ENCODE measurements at regions not wholly inside any gene's neighbourhood (a gene's known extent, or its start where the extent isn't known, plus 50 kb on each side); places are given as distances from the start of the nearest gene placed in this dataset.

- no peak for DNase-seq
- Histone ChIP-seq H3K27ac (no peak overlapping the region), H3K27me3 (no peaks in the 10 kb centered on the region), H3K4me3 (no peak overlapping the region), H3K36me3 (replicated peaks in 1 of 2) (no peaks in the 10 kb centered on the region), H3K4me1 (replicated peaks in 1 of 2) (no peaks in the 10 kb centered on the region), H3K9me3 (replicated peaks in 1 of 3) (no peaks in the 10 kb centered on the region)
- 69 to 85% (median 79%) methylated on average over 7 of the region's 7 CpGs for whole genome bisulfite sequencing, 4 donors
- TF ChIP-seq, protein P1, sequence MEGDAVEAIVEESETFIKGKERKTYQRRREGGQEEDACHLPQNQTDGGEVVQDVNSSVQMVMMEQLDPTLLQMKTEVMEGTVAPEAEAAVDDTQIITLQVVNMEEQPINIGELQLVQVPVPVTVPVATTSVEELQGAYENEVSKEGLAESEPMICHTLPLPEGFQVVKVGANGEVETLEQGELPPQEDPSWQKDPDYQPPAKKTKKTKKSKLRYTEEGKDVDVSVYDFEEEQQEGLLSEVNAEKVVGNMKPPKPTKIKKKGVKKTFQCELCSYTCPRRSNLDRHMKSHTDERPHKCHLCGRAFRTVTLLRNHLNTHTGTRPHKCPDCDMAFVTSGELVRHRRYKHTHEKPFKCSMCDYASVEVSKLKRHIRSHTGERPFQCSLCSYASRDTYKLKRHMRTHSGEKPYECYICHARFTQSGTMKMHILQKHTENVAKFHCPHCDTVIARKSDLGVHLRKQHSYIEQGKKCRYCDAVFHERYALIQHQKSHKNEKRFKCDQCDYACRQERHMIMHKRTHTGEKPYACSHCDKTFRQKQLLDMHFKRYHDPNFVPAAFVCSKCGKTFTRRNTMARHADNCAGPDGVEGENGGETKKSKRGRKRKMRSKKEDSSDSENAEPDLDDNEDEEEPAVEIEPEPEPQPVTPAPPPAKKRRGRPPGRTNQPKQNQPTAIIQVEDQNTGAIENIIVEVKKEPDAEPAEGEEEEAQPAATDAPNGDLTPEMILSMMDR (IDR thresholded peaks at IDR 0.05): no peak
- TF ChIP-seq POLR2A (IDR thresholded peaks at IDR 0.05): no peak
- intact Hi-C loops (cut with DNase I): no loop called here
Observed at GRCh38 chr3:139770577-139770976, 92.8 kb upstream of the NMNAT3 start.

DNA sequence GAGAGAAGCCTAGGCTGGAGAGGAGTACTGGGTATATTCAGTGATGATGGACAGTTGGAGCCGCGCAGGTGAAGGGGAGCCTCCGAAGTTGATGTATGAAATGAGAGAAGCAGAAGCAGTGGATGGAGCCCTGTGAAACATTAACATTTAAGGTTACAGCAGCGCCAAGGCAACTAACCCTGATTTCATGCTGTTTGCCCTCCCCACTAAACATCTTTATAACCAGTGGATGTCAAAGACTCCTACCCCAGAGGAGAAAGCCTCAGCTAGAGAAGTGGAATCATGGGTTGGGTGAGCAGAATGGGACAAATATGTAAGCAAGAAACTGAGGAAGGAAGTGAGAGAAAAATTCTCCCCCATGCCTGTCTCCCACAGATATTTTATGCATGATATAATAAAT, 92.0 kb upstream of the NMNAT3 start:
- no peak overlapping the region for H3K4me3 ChIP-seq
- no peak overlapping the region for H3K27ac ChIP-seq
- 76 to 84% (median 81%) methylated on average over 4 of the region's 4 CpGs for WGBS, 4 donors
- H3K27me3 ChIP-seq: no peaks in the 10 kb centered on the region
- intact Hi-C loops (cut with DNase I): no loop called here
- DNase-seq: no peak
- no peaks in the 10 kb centered on the region for H3K36me3 ChIP-seq (replicated peaks in 1 of 2)
- H3K9me3 ChIP-seq (replicated peaks in 1 of 3): no peaks in the 10 kb centered on the region
- no peaks in the 10 kb centered on the region for H3K4me1 ChIP-seq (replicated peaks in 1 of 2)
- TF ChIP-seq, protein P1 (IDR thresholded peaks at IDR 0.05): no peak
- no peak for TF ChIP-seq POLR2A (IDR thresholded peaks at IDR 0.05)

DNA sequence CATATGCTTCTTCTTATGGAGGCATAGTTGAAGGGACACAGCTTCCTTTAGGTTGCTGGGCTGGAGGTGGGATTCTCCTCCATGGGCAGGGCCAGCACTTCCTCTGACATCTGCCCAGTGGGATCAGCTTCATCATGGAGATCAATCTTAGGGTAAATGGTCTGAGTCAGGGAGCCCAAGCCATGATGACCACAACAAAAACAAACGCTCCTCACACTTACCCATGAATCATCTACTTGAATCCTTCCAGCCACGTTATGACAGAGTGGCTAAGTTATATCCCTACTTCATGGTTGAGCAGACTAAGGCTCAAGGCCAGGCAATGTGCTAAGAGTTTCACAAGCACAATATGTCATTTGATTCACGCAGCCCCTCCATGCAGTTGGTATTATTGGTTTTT, 87.2 kb upstream of the NMNAT3 start:
- Histone ChIP-seq H3K9me3 (replicated peaks in 1 of 3) (no peaks in the 10 kb centered on the region), H3K36me3 (replicated peaks in 1 of 2) (no peaks in the 10 kb centered on the region), H3K4me3 (no peak overlapping the region), H3K4me1 (replicated peaks in 1 of 2) (no peaks in the 10 kb centered on the region), H3K27me3 (no peaks in the 10 kb centered on the region), H3K27ac (no peak overlapping the region)
- intact Hi-C loops (cut with DNase I): no loop called here
- 47 to 57% (median 53%) methylated on average over 3 of the region's 3 CpGs for WGBS, 4 donors
- DNase-seq: no peak
- TF ChIP-seq, protein P1 (IDR thresholded peaks at IDR 0.05): no peak
- TF ChIP-seq POLR2A (IDR thresholded peaks at IDR 0.05): no peak

DNA sequence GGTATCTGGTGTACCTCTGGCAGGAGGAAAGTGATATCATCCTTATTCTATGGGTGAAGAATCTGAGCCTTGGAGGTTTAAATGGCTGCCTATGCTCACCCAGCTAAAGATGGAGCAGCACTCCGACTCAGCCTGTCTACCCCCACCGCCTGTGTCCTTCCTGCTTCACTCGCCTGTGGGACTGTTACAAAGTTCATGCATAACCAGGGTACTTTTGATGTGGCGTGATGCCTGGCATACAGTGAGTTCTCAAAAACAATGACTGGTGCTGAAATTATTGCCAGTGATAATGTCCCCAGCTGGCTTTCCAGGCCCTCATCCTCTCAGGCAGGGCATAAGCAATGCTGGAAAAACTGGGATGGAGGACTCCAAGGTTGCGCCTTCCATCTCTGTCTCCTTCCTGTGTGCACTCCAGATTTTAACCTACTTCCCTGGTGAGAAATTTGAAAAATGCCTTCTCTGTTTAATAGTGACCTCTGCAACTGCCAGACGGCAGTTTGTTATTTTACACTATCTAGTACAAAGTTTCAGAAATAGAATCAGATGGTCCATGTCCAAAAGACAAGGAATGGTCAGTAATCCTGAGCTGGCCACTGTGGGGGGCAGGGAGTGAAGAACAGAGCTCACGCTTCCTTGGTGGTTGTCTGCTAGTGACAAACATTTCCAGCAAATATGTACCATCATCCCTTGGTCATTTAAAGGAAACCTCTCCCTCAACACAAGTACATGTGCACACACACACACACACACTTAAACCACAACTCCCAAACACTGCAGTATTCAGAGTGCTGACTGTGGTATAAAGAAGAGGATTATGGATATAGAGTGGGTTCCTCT, 86.5 kb upstream of the NMNAT3 start:
- no peaks in the 10 kb centered on the region for H3K9me3 ChIP-seq (replicated peaks in 1 of 3)
- TF ChIP-seq POLR2A (IDR thresholded peaks at IDR 0.05): no peak
- TF ChIP-seq, protein P1 (IDR thresholded peaks at IDR 0.05): no peak
- WGBS, 4 donors: 71 to 83% (median 74%) methylated on average over 5 to 7 of the region's 7 CpGs

More for the DNA sequence above, 86.5 kb upstream of the NMNAT3 start:
- H3K4me1 ChIP-seq (replicated peaks in 1 of 2): no peaks in the 10 kb centered on the region
- intact Hi-C loops (cut with DNase I): no loop called here
- H3K27me3 ChIP-seq: no peaks in the 10 kb centered on the region
- H3K27ac ChIP-seq: no peak overlapping the region
- H3K36me3 ChIP-seq (replicated peaks in 1 of 2): no peaks in the 10 kb centered on the region
- no peak for DNase-seq
- no peak overlapping the region for H3K4me3 ChIP-seq

Measured in adrenal gland (tissue), 9 donors.